Pancreas (tissue), 10 donors: ENCODE measurements at regions not wholly inside any gene's neighbourhood (a gene's known extent, or its start where the extent isn't known, plus 50 kb on each side); places are given as distances from the start of the nearest gene placed in this dataset.

Experiments
- ATAC-seq, 4 donors: fragments of 200-7000 bp; cut with Tn5 transposase; one replicate each; pipeline versions ENCODE4 v1.8.0 to v1.9.1; 2020; ENCODE audit warnings: mild to moderate bottlenecking in 4 of 4, moderate library complexity in 4 of 4
- DNase-seq, 6 donors: peaks; one replicate each; pipeline ENCODE4 v3.0.0-alpha.2; 2020
- FAIRE-seq: peaks from 2 replicates; lab custom pipeline; 2012; peaks lifted over from hg19 to GRCh38; lab: Jason Lieb, UNC
- H3K27ac ChIP-seq, 4 donors: fragments of 200-600 bp; sonication (generic); 1 replicate in 3 of 4; 2 replicates in 1 of 4; pipeline versions ENCODE4 v1.5.0 to v1.8.0; 2020
- H3K27me3 ChIP-seq, 4 donors: fragments of 200-600 bp; one replicate each; pipeline ENCODE4 v1.8.0; 2021
- H3K36me3 ChIP-seq, 3 donors: fragments of 200-600 bp; sonication (generic) in 1 of 3; one replicate each; pipeline versions ENCODE4 v1.5.0 to v1.8.0; 2020 to 2021
- H3K4me1 ChIP-seq, 3 donors: fragments of 200-600 bp; one replicate each; pipeline ENCODE4 v1.8.0; 2021
- H3K4me3 ChIP-seq, 4 donors: fragments of 200-600 bp; sonication (generic) in 2 of 4; one replicate each; pipeline versions ENCODE4 v1.5.0 to v1.8.0; 2020 to 2021
- H3K9me3 ChIP-seq, 4 donors: fragments of 200-600 bp; one replicate each; pipeline ENCODE4 v1.8.0; 2021
- WGBS, 2 donors: extraction: QIAGEN DNeasy Blood & Tissue Kit; methylation state at CpG; one replicate each; pipeline ENCODE4 v1.1.7; 2013; 5-methylcytosine and 5-hydroxymethylcytosine counted together
- intact Hi-C, 3 donors: fragments of 100-400 bp; cut with DNase I; formaldehyde crosslinking; loops; one replicate each; pipeline versions ENCODE4 v1.11.1 to v1.14.2; 2022
- TF ChIP-seq, protein P1 (sequence below), 4 donors: fragments of 200-600 bp; sonication (generic) in 3 of 4; IDR thresholded peaks; one replicate each; pipeline versions ENCODE4 v1.5.0 to v1.8.0; 2021; ENCODE audit warnings: antibody characterized with exemption in 4 of 4
- donor health status: healthy with polysubstance abuse.
- donor health status: DM: no; HTN: no; CAD: no; lungs with moderate emphysema.
- donor health status: DM: no; HTN: no; CAD: no.
- donor health status: control.
- donor health status: control.
- donor health status: Bipolar disorder and iron deficiency.
- donor health status: DM: yes; HTN: yes; CAD: no.
- donor health status: DM: no; HTN: no; CAD: no.
- donor health status: DM: no; HTN: no; CAD: no.
- donor health status: DM: yes; HTN: yes; CAD: no.

- ATAC-seq = no peak
- DNase-seq = no peak
- peaks cover 0 to 4% (median 0%) of the 10 kb centered on the region in 3 donors for H3K4me1 ChIP-seq
- H3K4me3 ChIP-seq = no peak overlapping the region
- intact Hi-C loops = no loop called here
- FAIRE-seq = no peak
- H3K27ac ChIP-seq = no peak overlapping the region
- TF ChIP-seq, protein P1, sequence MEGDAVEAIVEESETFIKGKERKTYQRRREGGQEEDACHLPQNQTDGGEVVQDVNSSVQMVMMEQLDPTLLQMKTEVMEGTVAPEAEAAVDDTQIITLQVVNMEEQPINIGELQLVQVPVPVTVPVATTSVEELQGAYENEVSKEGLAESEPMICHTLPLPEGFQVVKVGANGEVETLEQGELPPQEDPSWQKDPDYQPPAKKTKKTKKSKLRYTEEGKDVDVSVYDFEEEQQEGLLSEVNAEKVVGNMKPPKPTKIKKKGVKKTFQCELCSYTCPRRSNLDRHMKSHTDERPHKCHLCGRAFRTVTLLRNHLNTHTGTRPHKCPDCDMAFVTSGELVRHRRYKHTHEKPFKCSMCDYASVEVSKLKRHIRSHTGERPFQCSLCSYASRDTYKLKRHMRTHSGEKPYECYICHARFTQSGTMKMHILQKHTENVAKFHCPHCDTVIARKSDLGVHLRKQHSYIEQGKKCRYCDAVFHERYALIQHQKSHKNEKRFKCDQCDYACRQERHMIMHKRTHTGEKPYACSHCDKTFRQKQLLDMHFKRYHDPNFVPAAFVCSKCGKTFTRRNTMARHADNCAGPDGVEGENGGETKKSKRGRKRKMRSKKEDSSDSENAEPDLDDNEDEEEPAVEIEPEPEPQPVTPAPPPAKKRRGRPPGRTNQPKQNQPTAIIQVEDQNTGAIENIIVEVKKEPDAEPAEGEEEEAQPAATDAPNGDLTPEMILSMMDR (IDR thresholded peaks at IDR 0.05) = no peak
- no peaks in the 10 kb centered on the region for H3K36me3 ChIP-seq
- WGBS, 2 donors = 74 to 83% methylated on average over 10 of the region's 10 CpGs
- no peaks in the 10 kb centered on the region for H3K9me3 ChIP-seq
- H3K27me3 ChIP-seq = no peaks in the 10 kb centered on the region
Measured at GRCh38 chr17:43337684-43338428, 60.9 kb upstream of the ARL4D start.

- H3K4me3 ChIP-seq = no peak overlapping the region
- FAIRE-seq (no peak), DNase-seq (no peak), ATAC-seq (no peak)
- no peaks in the 10 kb centered on the region for H3K36me3 ChIP-seq
- intact Hi-C loops = no loop called here
- peaks cover 0 to 4% (median 0%) of the 10 kb centered on the region in 3 donors for H3K4me1 ChIP-seq
- TF ChIP-seq, protein P1 (IDR thresholded peaks at IDR 0.05) = no peak
- no peaks in the 10 kb centered on the region for H3K27me3 ChIP-seq
- WGBS, 2 donors = 53 to 71% methylated on average over 7 of the region's 7 CpGs
- no peak overlapping the region for H3K27ac ChIP-seq
- H3K9me3 ChIP-seq = no peaks in the 10 kb centered on the region
Measured at GRCh38 chr17:43334738-43335402, 63.9 kb upstream of the ARL4D start.

DNA sequence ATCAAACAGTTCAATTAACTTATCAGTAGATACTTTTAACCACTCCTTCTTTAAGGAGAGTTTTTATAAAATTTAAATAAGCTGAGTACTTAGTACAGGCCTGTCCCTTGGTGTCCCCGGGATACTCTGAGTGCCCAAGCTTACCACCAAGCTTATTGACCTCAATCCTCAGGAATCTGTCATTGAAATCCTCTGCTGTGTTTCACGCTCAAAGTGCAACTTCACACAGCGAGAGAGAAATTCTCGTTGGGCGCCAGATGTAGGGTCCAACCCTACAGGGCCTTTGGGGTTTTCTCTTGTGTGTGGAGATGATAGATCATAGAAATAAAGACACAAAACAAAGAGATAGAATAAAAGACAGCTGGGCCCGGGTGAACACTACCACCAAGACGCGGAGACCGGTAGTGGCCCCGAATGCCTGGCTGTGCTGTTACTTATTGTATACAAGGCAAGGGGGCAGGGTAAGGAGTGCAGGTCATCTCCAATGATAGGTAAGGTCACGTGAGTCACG lies 65.3 kb upstream of the ARL4D start:
- intact Hi-C loops = no loop called here
- H3K27me3 ChIP-seq = no peaks in the 10 kb centered on the region
- no peaks in the 10 kb centered on the region for H3K9me3 ChIP-seq
- peaks cover 0 to 8% (median 0%) of the 10 kb centered on the region in 3 donors for H3K4me1 ChIP-seq
- no peak overlapping the region for H3K27ac ChIP-seq
- no peak overlapping the region for H3K4me3 ChIP-seq
- DNase-seq (no peak), ATAC-seq (no peak), FAIRE-seq (no peak)
- WGBS, 2 donors = 71 to 83% methylated on average over 12 of the region's 12 CpGs
- TF ChIP-seq, protein P1 (IDR thresholded peaks at IDR 0.05) = no peak
- no peaks in the 10 kb centered on the region for H3K36me3 ChIP-seq

DNA sequence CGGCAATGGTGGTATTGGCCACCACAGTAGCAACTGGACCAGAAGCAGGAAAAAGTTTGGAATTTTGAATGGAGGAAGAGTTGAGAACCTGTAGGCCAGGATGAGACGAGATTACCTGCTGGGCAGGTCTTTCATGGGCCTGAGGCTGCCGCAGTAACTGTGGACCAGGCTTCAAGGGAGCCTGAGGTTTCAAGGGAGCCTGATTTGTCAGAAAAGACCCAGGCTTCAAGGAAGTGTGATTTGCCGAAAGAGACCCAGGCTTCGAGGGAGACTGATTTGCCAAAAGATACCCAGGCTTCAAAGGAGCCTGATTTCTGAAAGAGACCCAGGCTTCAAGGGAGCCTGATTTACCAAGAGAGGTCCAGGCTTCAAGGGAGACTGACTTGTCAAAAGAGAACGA lies 66.6 kb upstream of the ARL4D start:
- WGBS, 2 donors = 69 to 87% methylated on average over 6 of the region's 6 CpGs
- no peaks in the 10 kb centered on the region for H3K36me3 ChIP-seq
- no peaks in the 10 kb centered on the region for H3K9me3 ChIP-seq
- DNase-seq = no peak
- TF ChIP-seq, protein P1 (IDR thresholded peaks at IDR 0.05) = no peak
- no peak overlapping the region for H3K4me3 ChIP-seq
- no peak overlapping the region for H3K27ac ChIP-seq
- no peaks in the 10 kb centered on the region for H3K27me3 ChIP-seq
- FAIRE-seq = no peak
- ATAC-seq = no peak
- peaks cover 0 to 14% (median 0%) of the 10 kb centered on the region in 3 donors for H3K4me1 ChIP-seq
- intact Hi-C loops = no loop called here
